Spleen (tissue), 7 donors: ENCODE measurements at regions not wholly inside any gene's neighbourhood (a gene's known extent, or its start where the extent isn't known, plus 50 kb on each side); places are given as distances from the start of the nearest gene placed in this dataset.

Experiments
- POLR2A ChIP-seq, 3 donors: fragments of 450-650 bp; IDR thresholded peaks; one replicate each; pipeline ENCODE4 v1.5.1; 2017; ENCODE audit warnings: antibody characterized with exemption in 3 of 3, mild to moderate bottlenecking in 1 of 3
- POLR2AphosphoS5 ChIP-seq, 3 donors: sonication (generic); formaldehyde crosslinking; IDR thresholded peaks; one replicate each; pipeline ENCODE4 v1.5.1; 2017; ENCODE audit warnings: antibody characterized with exemption in 3 of 3
- TF ChIP-seq, protein P1 (sequence below), 11 experiments: fragments of 200-600 bp in 7 of 11; fragments of 450-650 bp in 4 of 11; sonication (generic) in 4 of 11; IDR thresholded peaks in 8 of 11; conservative IDR thresholded peaks in 3 of 11; 1 replicate in 7 of 11; 2 replicates in 4 of 11; pipeline versions ENCODE4 v1.4.0 to v1.8.0; 2016 to 2021; ENCODE audit warnings: antibody characterized with exemption in 11 of 11, inconsistent platforms in 4 of 11, mild to moderate bottlenecking in 1 of 11
- donor health status: DM: no; HTN: no; CAD: no; lungs with moderate emphysema.
- donor health status: DM: no; HTN: no; CAD: no.
- donor health status: DM: no; HTN: no; CAD: no.

DNA sequence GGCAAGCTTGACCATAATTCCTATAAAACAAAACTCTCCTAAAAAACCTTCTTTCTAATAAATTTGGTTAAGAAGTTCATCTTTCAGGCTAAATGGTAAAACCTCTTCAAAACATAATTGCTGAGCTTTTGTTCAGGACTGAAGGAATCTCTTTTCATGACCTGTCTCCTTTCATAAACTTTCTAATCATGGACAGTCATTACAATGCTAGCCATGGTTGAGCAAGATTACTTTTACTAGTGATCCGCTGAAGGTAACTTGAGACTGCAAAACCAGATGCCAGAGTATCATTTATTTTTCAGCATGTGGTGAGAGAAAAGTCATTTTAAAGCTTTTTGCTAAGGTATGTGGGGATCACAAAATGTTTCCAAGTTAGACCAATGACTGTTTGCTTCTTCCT lies 186.4 kb upstream of the RHOBTB1 start:
- TF ChIP-seq, protein P1, sequence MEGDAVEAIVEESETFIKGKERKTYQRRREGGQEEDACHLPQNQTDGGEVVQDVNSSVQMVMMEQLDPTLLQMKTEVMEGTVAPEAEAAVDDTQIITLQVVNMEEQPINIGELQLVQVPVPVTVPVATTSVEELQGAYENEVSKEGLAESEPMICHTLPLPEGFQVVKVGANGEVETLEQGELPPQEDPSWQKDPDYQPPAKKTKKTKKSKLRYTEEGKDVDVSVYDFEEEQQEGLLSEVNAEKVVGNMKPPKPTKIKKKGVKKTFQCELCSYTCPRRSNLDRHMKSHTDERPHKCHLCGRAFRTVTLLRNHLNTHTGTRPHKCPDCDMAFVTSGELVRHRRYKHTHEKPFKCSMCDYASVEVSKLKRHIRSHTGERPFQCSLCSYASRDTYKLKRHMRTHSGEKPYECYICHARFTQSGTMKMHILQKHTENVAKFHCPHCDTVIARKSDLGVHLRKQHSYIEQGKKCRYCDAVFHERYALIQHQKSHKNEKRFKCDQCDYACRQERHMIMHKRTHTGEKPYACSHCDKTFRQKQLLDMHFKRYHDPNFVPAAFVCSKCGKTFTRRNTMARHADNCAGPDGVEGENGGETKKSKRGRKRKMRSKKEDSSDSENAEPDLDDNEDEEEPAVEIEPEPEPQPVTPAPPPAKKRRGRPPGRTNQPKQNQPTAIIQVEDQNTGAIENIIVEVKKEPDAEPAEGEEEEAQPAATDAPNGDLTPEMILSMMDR (IDR thresholded peaks at IDR 0.05 in 8 of 11, conservative IDR thresholded peaks at IDR 0.05 in 3 of 11): no peak
- TF ChIP-seq POLR2A (IDR thresholded peaks at IDR 0.05): no peak
- TF ChIP-seq POLR2AphosphoS5 (IDR thresholded peaks at IDR 0.05): no peak
